Astrocyte of the cerebellum (primary cell): ENCODE measurements at regions not wholly inside any gene's neighbourhood (a gene's known extent, or its start where the extent isn't known, plus 50 kb on each side); places are given as distances from the start of the nearest gene placed in this dataset.

Source experiments
- DNase-seq: peaks from one replicate; pipeline ENCODE4 v3.0.0-alpha.2; 2011; ENCODE audit warnings: low read depth
- H3K4me3 ChIP-seq: 2 replicates; pipeline ENCODE4 v1.5.1; 2011; ENCODE audit warnings: mild to moderate bottlenecking, low read depth, low read length, moderate library complexity
- CTCF ChIP-seq: IDR thresholded peaks from 2 replicates; pipeline ENCODE4 v1.5.1; 2012; ENCODE audit warnings: low read length, low read depth, moderate library complexity, mild to moderate bottlenecking; ENCODE audit errors: missing control alignments
- in situ Hi-C: cut with HindIII; loops from 2 replicates; pipeline ENCODE4 v1.10.0; 2017; ENCODE audit warnings: low sequenced_read_pairs

- no peak overlapping the region for H3K4me3 ChIP-seq
- in situ Hi-C loops: no loop called here
- DNase-seq: no peak
- TF ChIP-seq CTCF: no peak
These were observed 176.2 kb downstream of the EFHB start for GRCh38 chr3:19757773-19758172.

GRCh38 chr3:19749448-19750017 is 184.5 kb downstream of the EFHB start:
- H3K4me3 ChIP-seq: no peak overlapping the region
- no peak for DNase-seq
- in situ Hi-C loops: no loop called here
- no peak for TF ChIP-seq CTCF

GRCh38 chr3:19748782-19749447 is 185.1 kb downstream of the EFHB start:
- TF ChIP-seq CTCF: no peak
- H3K4me3 ChIP-seq: no peak overlapping the region
- no peak for DNase-seq
- in situ Hi-C loops: no loop called here

- in situ Hi-C loops: no loop called here
- no peak overlapping the region for H3K4me3 ChIP-seq
These were observed 190.0 kb downstream of the EFHB start for GRCh38 chr3:19744047-19744446.

GRCh38 chr3:19742935-19743334 is 191.1 kb downstream of the EFHB start:
- H3K4me3 ChIP-seq: no peak overlapping the region
- in situ Hi-C loops: no loop called here
- no peak for TF ChIP-seq CTCF
- no peak for DNase-seq

More at GRCh38 chr3:19744047-19744446, 190.0 kb downstream of the EFHB start:
- DNase-seq: no peak
- TF ChIP-seq CTCF: no peak

- in situ Hi-C loops: no loop called here
- DNase-seq: no peak
- no peak for TF ChIP-seq CTCF
- no peak overlapping the region for H3K4me3 ChIP-seq
These were observed 194.5 kb downstream of the EFHB start for GRCh38 chr3:19739504-19739903.
